ENCODE measurements at regions not wholly inside any gene's neighbourhood (a gene's known extent, or its start where the extent isn't known, plus 50 kb on each side); places are given as distances from the start of the nearest gene placed in this dataset.

DNA sequence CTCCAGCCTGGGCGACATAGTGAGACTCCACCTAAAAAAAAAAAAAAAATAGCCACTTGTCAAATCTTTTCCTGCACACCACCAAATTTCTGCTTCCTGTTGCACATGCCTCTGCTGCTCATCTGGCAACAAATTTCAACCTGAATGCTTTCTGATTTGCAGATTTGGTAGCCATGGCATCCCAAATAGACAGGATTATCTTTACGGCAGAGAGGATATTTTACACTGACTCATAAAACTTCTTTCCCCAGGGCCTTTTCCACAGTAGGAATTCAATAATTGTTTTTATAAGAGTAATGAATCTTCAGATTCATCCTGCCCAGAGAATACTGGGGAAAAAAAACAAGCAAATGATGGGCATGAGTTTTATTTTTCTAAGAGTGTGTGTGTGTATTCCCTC is 264.6 kb downstream of the FRK start:
- CTCF ChIA-PET = no interaction called here
- no peak for ATAC-seq
- H3K27me3 Mint-ChIP-seq (ENCODE audit: low read depth) = no peaks in the 10 kb centered on the region

DNA sequence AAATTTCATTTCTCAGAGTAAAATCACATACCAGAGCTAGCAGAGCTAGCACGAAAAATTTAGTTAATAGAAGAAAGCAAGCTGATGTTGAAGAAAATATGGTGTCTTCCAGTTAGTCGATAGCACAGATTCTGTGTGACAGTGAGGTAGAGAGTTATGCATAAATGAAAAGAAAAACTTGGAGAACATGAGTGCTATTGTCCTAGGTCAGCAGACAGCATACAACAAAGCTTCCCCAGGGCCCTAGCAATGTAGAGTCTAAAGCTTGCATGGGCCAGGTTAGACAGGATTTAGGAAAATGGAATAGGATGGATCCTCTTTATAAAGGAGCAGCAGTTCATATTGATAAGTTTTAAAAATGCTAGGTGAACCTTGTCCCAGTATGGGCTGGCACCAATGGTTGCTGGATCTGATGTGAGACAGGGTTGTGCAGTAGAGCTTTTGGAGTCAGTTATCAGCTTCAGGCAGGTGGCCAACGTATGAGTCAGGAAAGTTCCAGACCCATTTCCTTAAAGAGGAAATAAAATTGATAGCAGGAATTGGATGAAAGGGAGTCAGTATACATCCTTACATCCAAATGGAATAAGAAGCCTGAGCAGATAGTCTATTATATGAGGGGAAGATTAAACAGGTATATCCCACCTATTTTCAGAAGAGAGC is 277.2 kb downstream of the FRK start:
- ChIA-PET CTCF (no interaction called here), POLR2A (no interaction called here)
- no peaks in the 10 kb centered on the region for H3K4me1 Mint-ChIP-seq (ENCODE audit: low read depth)
- no peak overlapping the region for H3K4me3 Mint-ChIP-seq
- peaks cover 2% of the 10 kb centered on the region for H3K9me3 Mint-ChIP-seq (ENCODE audit: insufficient read depth)
- H3K27me3 Mint-ChIP-seq (ENCODE audit: low read depth) = no peaks in the 10 kb centered on the region
- no peaks in the 10 kb centered on the region for H3K36me3 Mint-ChIP-seq (ENCODE audit: low read depth)
- ATAC-seq (no peak), DNase-seq (no peak)
- H3K27ac Mint-ChIP-seq = no peak overlapping the region

More for the DNA sequence above, 264.6 kb downstream of the FRK start:
- Mint-ChIP-seq H3K4me1 (ENCODE audit: low read depth) (no peaks in the 10 kb centered on the region), H3K36me3 (ENCODE audit: low read depth) (no peaks in the 10 kb centered on the region), H3K27ac (no peak overlapping the region), H3K4me3 (no peak overlapping the region), H3K9me3 (ENCODE audit: insufficient read depth) (no peaks in the 10 kb centered on the region)
- no peak for DNase-seq
- POLR2A ChIA-PET = no interaction called here

- DNase-seq (no peak), ATAC-seq (no peak)
- no peaks in the 10 kb centered on the region for H3K36me3 Mint-ChIP-seq (ENCODE audit: low read depth)
- no peak overlapping the region for H3K27ac Mint-ChIP-seq
- H3K9me3 Mint-ChIP-seq (ENCODE audit: insufficient read depth) = peaks cover 4% of the 10 kb centered on the region
- H3K4me1 Mint-ChIP-seq (ENCODE audit: low read depth) = no peaks in the 10 kb centered on the region
- no peaks in the 10 kb centered on the region for H3K27me3 Mint-ChIP-seq (ENCODE audit: low read depth)
- POLR2A ChIA-PET = no interaction called here
- CTCF ChIA-PET = no interaction called here
- no peak overlapping the region for H3K4me3 Mint-ChIP-seq
These were observed 278.1 kb downstream of the FRK start for GRCh38 chr6:115782612-115783011.

GRCh38 chr6:115773741-115774140 is 286.9 kb downstream of the FRK start:
- H3K27me3 Mint-ChIP-seq (ENCODE audit: low read depth) = no peaks in the 10 kb centered on the region
- CTCF ChIA-PET = no interaction called here

DNA sequence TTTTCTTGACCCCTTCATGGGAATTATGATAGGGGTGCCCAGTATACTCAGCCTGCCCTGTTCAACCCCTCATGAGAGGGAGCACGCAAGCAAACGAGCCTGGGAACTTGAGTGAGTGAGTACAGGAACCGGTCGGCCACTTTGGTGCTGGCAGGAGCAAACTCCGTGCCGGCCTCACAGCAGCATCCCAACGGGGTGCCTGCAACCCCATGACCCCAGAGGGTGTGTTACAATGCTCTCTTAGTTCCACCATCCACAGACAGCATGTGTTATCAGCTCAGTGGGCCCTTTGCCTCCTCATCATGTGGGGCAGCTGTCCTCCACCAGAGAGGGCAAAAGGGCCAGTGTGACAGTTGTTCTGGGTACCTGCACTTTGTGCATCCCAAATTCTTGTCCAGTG is 289.8 kb downstream of the FRK start:
- H3K27me3 Mint-ChIP-seq (ENCODE audit: low read depth) = no peaks in the 10 kb centered on the region
- ChIA-PET CTCF (no interaction called here), POLR2A (no interaction called here)
- no peak overlapping the region for H3K4me3 Mint-ChIP-seq
- H3K9me3 Mint-ChIP-seq (ENCODE audit: insufficient read depth) = no peaks in the 10 kb centered on the region
- H3K27ac Mint-ChIP-seq = no peak overlapping the region
- DNase-seq = no peak
- H3K36me3 Mint-ChIP-seq (ENCODE audit: low read depth) = no peaks in the 10 kb centered on the region
- ATAC-seq = no peak
- H3K4me1 Mint-ChIP-seq (ENCODE audit: low read depth) = no peaks in the 10 kb centered on the region

More at GRCh38 chr6:115773741-115774140, 286.9 kb downstream of the FRK start:
- Mint-ChIP-seq H3K9me3 (ENCODE audit: insufficient read depth) (peaks cover 4% of the 10 kb centered on the region), H3K4me1 (ENCODE audit: low read depth) (no peaks in the 10 kb centered on the region), H3K4me3 (no peak overlapping the region), H3K27ac (no peak overlapping the region), H3K36me3 (ENCODE audit: low read depth) (no peaks in the 10 kb centered on the region)
- DNase-seq (no peak), ATAC-seq (no peak)
- POLR2A ChIA-PET = no interaction called here

DNA sequence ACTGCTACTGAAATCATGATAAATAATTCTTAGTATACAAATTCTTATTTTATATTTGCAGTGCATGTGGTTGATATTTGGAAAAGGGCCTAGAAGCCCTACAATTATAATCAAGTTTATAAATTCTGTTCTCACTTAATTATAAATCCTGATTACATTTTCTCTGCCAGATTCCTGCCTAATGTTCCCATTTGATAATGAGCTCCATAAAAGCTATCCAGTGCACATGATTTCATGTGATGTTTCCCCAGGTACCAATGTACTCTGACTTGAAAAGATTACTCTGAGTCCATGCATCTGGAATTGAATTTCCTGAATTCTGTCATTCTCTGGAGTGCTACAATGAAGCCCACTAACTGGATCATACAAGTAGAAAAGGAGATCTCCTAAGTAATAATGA is 292.2 kb downstream of the FRK start:
- H3K27me3 Mint-ChIP-seq (ENCODE audit: low read depth) = no peaks in the 10 kb centered on the region
- POLR2A ChIA-PET = no interaction called here
- H3K27ac Mint-ChIP-seq = no peak overlapping the region
- H3K4me1 Mint-ChIP-seq (ENCODE audit: low read depth) = no peaks in the 10 kb centered on the region
- ATAC-seq = no peak
- H3K4me3 Mint-ChIP-seq = no peak overlapping the region
- no peaks in the 10 kb centered on the region for H3K36me3 Mint-ChIP-seq (ENCODE audit: low read depth)
- CTCF ChIA-PET = no interaction called here
- DNase-seq = no peak
- no peaks in the 10 kb centered on the region for H3K9me3 Mint-ChIP-seq (ENCODE audit: insufficient read depth)

GRCh38 chr6:115767931-115768330 is 292.8 kb downstream of the FRK start:
- Mint-ChIP-seq H3K9me3 (ENCODE audit: insufficient read depth) (no peaks in the 10 kb centered on the region), H3K27me3 (ENCODE audit: low read depth) (no peaks in the 10 kb centered on the region), H3K4me1 (ENCODE audit: low read depth) (no peaks in the 10 kb centered on the region), H3K36me3 (ENCODE audit: low read depth) (no peaks in the 10 kb centered on the region), H3K4me3 (no peak overlapping the region), H3K27ac (no peak overlapping the region)
- DNase-seq (no peak), ATAC-seq (no peak)
- ChIA-PET POLR2A (no interaction called here), CTCF (no interaction called here)

DNA sequence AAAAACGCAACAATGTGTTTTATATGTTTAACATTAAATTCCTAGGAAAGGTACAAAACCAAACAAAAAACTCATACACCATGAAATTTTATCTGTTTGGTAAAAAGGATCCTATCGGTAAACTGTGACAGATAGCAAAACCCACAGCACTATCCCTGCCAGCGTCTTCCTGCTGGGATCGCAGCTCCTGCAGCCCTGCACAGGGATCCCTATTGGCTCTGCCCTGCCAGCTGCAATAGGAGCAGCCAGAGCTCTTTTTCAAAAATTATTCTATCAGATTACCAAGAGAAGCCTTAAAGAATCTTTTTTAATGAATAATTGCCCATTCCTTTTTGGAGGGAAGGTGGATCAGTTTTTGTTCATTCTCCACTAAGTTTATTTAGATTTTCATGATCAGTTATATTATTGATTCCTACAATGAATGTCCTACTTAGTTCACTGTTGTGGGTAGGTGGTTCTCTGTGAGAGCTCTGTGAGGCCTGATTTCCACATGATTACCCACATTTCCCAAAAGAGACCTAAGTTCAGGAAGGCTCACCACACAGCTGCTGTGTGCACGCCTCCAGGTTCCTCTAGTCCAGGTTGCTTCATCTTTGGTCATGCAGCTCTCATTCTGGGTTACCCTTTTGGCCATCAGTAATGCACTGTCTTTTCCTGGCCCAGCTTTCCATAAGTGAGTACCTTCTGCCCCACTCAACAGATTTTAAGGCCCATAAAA is 293.8 kb downstream of the FRK start:
- Mint-ChIP-seq H3K36me3 (ENCODE audit: low read depth) (no peaks in the 10 kb centered on the region), H3K27me3 (ENCODE audit: low read depth) (no peaks in the 10 kb centered on the region), H3K27ac (no peak overlapping the region), H3K9me3 (ENCODE audit: insufficient read depth) (no peaks in the 10 kb centered on the region), H3K4me3 (no peak overlapping the region), H3K4me1 (ENCODE audit: low read depth) (no peaks in the 10 kb centered on the region)
- no peak for DNase-seq
- ChIA-PET CTCF (no interaction called here), POLR2A (no interaction called here)
- no peak for ATAC-seq

DNA sequence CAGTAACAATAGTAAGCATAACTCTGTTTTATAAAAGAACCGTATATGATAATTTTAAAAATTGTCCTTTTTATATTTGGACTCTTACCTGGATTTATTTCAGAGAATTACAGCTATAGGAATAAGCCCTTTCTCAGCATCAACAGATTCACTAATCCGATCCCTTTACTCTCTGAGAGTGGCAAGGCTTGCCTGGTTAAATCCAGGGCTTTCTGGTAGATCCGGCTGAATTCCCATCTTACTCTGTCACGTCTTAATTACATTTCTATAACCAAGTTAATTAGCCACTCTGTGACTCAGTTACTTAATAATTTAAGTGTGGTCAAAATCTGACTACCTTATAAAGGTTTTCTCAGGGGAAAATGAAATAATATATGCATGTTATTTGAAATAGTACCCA is 294.7 kb downstream of the FRK start:
- no peaks in the 10 kb centered on the region for H3K27me3 Mint-ChIP-seq (ENCODE audit: low read depth)
- ChIA-PET CTCF (no interaction called here), POLR2A (no interaction called here)
- ATAC-seq (no peak), DNase-seq (no peak)
- H3K4me1 Mint-ChIP-seq (ENCODE audit: low read depth) = no peaks in the 10 kb centered on the region
- H3K4me3 Mint-ChIP-seq = no peak overlapping the region
- H3K9me3 Mint-ChIP-seq (ENCODE audit: insufficient read depth) = no peaks in the 10 kb centered on the region
- no peaks in the 10 kb centered on the region for H3K36me3 Mint-ChIP-seq (ENCODE audit: low read depth)
- H3K27ac Mint-ChIP-seq = no peak overlapping the region

GRCh38 chr6:115759051-115759450 is 301.6 kb downstream of the FRK start:
- no peak for ATAC-seq
- CTCF ChIA-PET = no interaction called here
- POLR2A ChIA-PET = no interaction called here

GRCh38 chr6:115753446-115753845 is 307.2 kb downstream of the FRK start:
- no peak overlapping the region for H3K4me3 Mint-ChIP-seq
- no peaks in the 10 kb centered on the region for H3K4me1 Mint-ChIP-seq (ENCODE audit: low read depth)
- no peak overlapping the region for H3K27ac Mint-ChIP-seq
- no peaks in the 10 kb centered on the region for H3K9me3 Mint-ChIP-seq (ENCODE audit: insufficient read depth)
- ChIA-PET CTCF (no interaction called here), POLR2A (no interaction called here)
- ATAC-seq (no peak), DNase-seq (no peak)
- H3K36me3 Mint-ChIP-seq (ENCODE audit: low read depth) = no peaks in the 10 kb centered on the region
- no peaks in the 10 kb centered on the region for H3K27me3 Mint-ChIP-seq (ENCODE audit: low read depth)

More at GRCh38 chr6:115759051-115759450, 301.6 kb downstream of the FRK start:
- Mint-ChIP-seq H3K4me3 (no peak overlapping the region), H3K9me3 (ENCODE audit: insufficient read depth) (no peaks in the 10 kb centered on the region), H3K36me3 (ENCODE audit: low read depth) (no peaks in the 10 kb centered on the region), H3K27me3 (ENCODE audit: low read depth) (no peaks in the 10 kb centered on the region), H3K27ac (no peak overlapping the region), H3K4me1 (ENCODE audit: low read depth) (no peaks in the 10 kb centered on the region)
- no peak for DNase-seq

DNA sequence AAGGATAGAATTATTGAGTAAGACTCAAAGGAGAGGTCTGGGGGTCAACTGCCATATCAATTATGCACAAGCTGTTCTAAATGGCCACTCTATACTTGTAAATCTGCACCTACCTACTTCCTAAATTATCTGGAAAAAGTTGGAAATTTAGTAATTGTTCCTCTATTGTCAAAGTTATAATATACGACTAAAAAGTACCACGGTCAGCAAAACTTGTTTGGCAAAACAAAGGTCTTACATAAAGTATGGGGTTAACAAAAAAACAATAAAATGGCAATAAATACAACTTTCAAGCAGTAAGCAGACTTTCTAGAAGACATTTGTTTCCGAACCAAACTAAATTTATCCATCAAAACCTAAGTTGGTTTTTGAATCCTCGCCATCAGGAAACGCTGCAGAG is 309.7 kb downstream of the FRK start:
- H3K4me1 Mint-ChIP-seq (ENCODE audit: low read depth) = no peaks in the 10 kb centered on the region
- ATAC-seq = no peak
- no peak overlapping the region for H3K27ac Mint-ChIP-seq
- ChIA-PET CTCF (no interaction called here), POLR2A (no interaction called here)
- no peak overlapping the region for H3K4me3 Mint-ChIP-seq
- H3K36me3 Mint-ChIP-seq (ENCODE audit: low read depth) = no peaks in the 10 kb centered on the region
- DNase-seq = no peak
- H3K27me3 Mint-ChIP-seq (ENCODE audit: low read depth) = no peaks in the 10 kb centered on the region
- no peaks in the 10 kb centered on the region for H3K9me3 Mint-ChIP-seq (ENCODE audit: insufficient read depth)

- Mint-ChIP-seq H3K27me3 (ENCODE audit: low read depth) (no peaks in the 10 kb centered on the region), H3K4me3 (no peak overlapping the region), H3K9me3 (ENCODE audit: insufficient read depth) (no peaks in the 10 kb centered on the region), H3K27ac (no peak overlapping the region), H3K36me3 (ENCODE audit: low read depth) (no peaks in the 10 kb centered on the region), H3K4me1 (ENCODE audit: low read depth) (no peaks in the 10 kb centered on the region)
- DNase-seq (no peak), ATAC-seq (no peak)
- ChIA-PET POLR2A (no interaction called here), CTCF (no interaction called here)
These were observed 310.4 kb downstream of the FRK start for GRCh38 chr6:115750292-115750691.

Data from activated CD8-positive, alpha-beta T cell treated with anti-CD3 and anti-CD28 coated beads, Interleukin-2, amount 10 ng/mL, durations not matched to agents 7 days and 5 days (primary cell).